PC-9 (cell line): ENCODE measurements at regions not wholly inside any gene's neighbourhood (a gene's known extent, or its start where the extent isn't known, plus 50 kb on each side); places are given as distances from the start of the nearest gene placed in this dataset.

Source experiments
- EZH2 ChIP-seq: fragments of 200-600 bp; sonication (generic); IDR thresholded peaks from 2 replicates; pipeline ENCODE4 v1.8.0; 2017; ENCODE audit warnings: antibody characterized with exemption, low read depth
- TF ChIP-seq, protein P1 (sequence below): fragments of 200-600 bp; sonication (generic); conservative IDR thresholded peaks from 2 replicates; pipeline ENCODE4 v1.6.1; 2017; ENCODE audit warnings: mixed run types, antibody characterized with exemption, mild to moderate bottlenecking, moderate library complexity

DNA sequence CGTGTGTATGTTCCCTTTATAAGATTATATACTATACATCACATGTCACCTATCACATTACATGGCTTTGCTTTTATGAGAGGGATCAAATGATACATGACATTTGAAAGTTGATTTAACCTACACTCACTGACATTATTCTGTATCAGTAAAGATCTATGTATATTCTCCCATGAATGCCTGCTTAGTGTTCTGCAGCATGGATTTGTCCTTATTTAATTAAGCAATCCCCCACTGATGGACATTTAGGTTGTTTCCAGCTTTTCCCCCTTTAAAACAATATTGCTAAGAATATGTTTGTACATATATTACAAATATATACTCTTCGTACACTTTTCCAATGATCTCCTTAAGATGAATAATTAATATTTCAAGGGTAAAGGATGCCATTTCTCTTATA, 297.4 kb downstream of the TFAP2C start:
- TF ChIP-seq, protein P1, sequence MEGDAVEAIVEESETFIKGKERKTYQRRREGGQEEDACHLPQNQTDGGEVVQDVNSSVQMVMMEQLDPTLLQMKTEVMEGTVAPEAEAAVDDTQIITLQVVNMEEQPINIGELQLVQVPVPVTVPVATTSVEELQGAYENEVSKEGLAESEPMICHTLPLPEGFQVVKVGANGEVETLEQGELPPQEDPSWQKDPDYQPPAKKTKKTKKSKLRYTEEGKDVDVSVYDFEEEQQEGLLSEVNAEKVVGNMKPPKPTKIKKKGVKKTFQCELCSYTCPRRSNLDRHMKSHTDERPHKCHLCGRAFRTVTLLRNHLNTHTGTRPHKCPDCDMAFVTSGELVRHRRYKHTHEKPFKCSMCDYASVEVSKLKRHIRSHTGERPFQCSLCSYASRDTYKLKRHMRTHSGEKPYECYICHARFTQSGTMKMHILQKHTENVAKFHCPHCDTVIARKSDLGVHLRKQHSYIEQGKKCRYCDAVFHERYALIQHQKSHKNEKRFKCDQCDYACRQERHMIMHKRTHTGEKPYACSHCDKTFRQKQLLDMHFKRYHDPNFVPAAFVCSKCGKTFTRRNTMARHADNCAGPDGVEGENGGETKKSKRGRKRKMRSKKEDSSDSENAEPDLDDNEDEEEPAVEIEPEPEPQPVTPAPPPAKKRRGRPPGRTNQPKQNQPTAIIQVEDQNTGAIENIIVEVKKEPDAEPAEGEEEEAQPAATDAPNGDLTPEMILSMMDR: no peak
- no peak for TF ChIP-seq EZH2
